ENCODE measurements at regions not wholly inside any gene's neighbourhood (a gene's known extent, or its start where the extent isn't known, plus 50 kb on each side); places are given as distances from the start of the nearest gene placed in this dataset.

DNA sequence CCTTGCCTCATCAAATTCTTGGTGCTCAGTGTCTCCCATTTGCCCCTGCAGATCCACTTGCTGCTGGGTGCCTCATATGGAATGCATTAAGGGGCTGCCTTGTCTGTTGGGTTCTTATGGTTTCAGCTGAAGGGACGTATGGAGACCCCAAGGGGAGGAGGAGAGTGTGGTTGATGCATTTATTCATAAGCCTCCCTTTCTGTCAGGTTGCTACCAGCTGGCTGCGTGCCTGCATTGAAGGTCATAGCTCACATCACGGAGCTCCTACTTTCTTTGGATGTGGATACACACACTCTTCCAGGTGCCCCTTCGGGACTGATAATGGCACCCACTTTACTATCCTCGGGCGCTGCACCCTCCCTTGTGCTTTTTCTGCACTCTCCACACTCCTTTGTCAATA is 377.9 kb downstream of the SLC4A3 start:
- no peak overlapping the region for H3K4me3 Mint-ChIP-seq (ENCODE audit: low read depth)

DNA sequence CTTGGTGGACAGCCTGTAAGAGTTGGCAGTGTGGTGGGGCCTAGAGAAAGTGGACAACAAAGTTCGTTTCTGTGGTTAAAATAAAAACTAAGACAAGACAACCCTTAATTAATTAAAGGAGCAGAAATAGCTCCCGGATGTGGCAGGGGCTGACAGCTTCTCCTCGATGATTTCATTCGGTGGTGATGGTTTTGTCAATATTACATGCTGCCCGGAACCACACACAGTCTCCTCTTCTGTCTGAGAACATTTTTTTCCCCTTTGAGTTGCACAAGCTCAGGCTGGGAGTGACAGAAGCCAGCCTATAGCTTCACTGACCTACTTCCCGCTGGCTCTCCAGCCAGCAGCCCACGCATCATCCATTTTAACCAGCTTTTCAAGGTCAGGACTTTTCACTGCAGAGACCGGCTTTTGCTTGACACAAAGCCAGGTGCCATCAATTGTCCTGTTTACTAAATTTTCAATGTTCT is 378.8 kb downstream of the SLC4A3 start:
- H3K9me3 Mint-ChIP-seq (ENCODE audit: low read depth), result no peaks in the 10 kb centered on the region
- H3K4me3 Mint-ChIP-seq (ENCODE audit: low read depth), result no peak overlapping the region
- peaks cover 9% of the 10 kb centered on the region for H3K27me3 Mint-ChIP-seq
- TF ChIP-seq, protein P1, sequence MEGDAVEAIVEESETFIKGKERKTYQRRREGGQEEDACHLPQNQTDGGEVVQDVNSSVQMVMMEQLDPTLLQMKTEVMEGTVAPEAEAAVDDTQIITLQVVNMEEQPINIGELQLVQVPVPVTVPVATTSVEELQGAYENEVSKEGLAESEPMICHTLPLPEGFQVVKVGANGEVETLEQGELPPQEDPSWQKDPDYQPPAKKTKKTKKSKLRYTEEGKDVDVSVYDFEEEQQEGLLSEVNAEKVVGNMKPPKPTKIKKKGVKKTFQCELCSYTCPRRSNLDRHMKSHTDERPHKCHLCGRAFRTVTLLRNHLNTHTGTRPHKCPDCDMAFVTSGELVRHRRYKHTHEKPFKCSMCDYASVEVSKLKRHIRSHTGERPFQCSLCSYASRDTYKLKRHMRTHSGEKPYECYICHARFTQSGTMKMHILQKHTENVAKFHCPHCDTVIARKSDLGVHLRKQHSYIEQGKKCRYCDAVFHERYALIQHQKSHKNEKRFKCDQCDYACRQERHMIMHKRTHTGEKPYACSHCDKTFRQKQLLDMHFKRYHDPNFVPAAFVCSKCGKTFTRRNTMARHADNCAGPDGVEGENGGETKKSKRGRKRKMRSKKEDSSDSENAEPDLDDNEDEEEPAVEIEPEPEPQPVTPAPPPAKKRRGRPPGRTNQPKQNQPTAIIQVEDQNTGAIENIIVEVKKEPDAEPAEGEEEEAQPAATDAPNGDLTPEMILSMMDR (IDR thresholded peaks at IDR 0.05; ENCODE audit: unreplicated experiment), result no peak
- H3K27ac Mint-ChIP-seq, result no peak overlapping the region
- DNase-seq (ENCODE audit: low spot score, unreplicated experiment), result no peak
- H3K36me3 Mint-ChIP-seq (ENCODE audit: insufficient read depth), result no peaks in the 10 kb centered on the region
- H3K4me1 Mint-ChIP-seq (ENCODE audit: low read depth), result no peaks in the 10 kb centered on the region

More for the DNA sequence above, 377.9 kb downstream of the SLC4A3 start:
- peaks cover 9% of the 10 kb centered on the region for H3K27me3 Mint-ChIP-seq
- no peak overlapping the region for H3K27ac Mint-ChIP-seq
- no peaks in the 10 kb centered on the region for H3K36me3 Mint-ChIP-seq (ENCODE audit: insufficient read depth)
- TF ChIP-seq, protein P1 (IDR thresholded peaks at IDR 0.05; ENCODE audit: unreplicated experiment), result no peak
- no peaks in the 10 kb centered on the region for H3K4me1 Mint-ChIP-seq (ENCODE audit: low read depth)
- DNase-seq (ENCODE audit: low spot score, unreplicated experiment), result no peak
- H3K9me3 Mint-ChIP-seq (ENCODE audit: low read depth), result no peaks in the 10 kb centered on the region

DNA sequence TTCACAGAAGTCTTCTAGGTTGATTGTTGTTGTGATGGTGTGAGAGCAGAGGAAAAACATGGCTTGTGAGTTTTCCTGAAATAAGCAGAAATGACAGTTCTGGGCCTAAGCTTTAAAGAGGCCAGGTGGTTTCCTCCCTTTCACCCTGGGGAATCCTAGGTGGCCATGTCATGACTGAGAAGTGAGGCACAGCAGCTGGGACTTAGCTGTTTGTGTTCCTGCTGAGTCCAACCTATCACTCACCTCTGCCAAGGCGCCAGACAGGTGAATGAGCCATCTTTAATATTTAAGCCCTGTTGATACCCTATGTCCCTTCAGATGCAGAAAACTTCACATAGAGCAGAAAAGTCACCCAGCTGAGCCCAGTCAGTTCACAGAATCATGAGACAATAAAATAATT is 384.4 kb downstream of the SLC4A3 start:
- H3K4me1 Mint-ChIP-seq (ENCODE audit: low read depth), result no peaks in the 10 kb centered on the region
- no peaks in the 10 kb centered on the region for H3K27me3 Mint-ChIP-seq
- no peaks in the 10 kb centered on the region for H3K9me3 Mint-ChIP-seq (ENCODE audit: low read depth)
- no peak overlapping the region for H3K4me3 Mint-ChIP-seq (ENCODE audit: low read depth)
- no peak for DNase-seq (ENCODE audit: low spot score, unreplicated experiment)
- TF ChIP-seq, protein P1 (IDR thresholded peaks at IDR 0.05; ENCODE audit: unreplicated experiment), result no peak
- H3K27ac Mint-ChIP-seq, result no peak overlapping the region
- no peaks in the 10 kb centered on the region for H3K36me3 Mint-ChIP-seq (ENCODE audit: insufficient read depth)

DNA sequence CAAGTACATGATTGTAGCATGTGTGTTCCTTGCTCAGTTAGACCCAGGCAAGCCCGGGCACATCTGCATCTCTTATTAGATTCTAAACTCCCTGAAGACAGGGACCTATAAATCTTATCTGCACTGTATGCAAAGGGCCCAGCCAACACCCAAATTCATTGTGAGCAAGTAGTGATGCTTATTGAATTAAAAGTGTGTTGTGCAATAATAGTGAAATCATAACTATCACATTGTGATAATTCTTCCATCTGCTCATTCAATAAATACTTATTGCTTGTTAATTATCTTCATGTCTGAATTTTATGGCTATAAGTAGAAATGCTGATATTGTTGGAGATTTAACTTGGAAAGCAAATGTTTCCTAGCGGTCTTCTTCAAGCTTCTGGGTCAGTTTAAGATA is 387.5 kb downstream of the SLC4A3 start:
- no peak overlapping the region for H3K27ac Mint-ChIP-seq
- H3K27me3 Mint-ChIP-seq, result no peaks in the 10 kb centered on the region
- H3K4me1 Mint-ChIP-seq (ENCODE audit: low read depth), result no peaks in the 10 kb centered on the region
- no peak for DNase-seq (ENCODE audit: low spot score, unreplicated experiment)
- no peaks in the 10 kb centered on the region for H3K36me3 Mint-ChIP-seq (ENCODE audit: insufficient read depth)
- H3K4me3 Mint-ChIP-seq (ENCODE audit: low read depth), result no peak overlapping the region
- TF ChIP-seq, protein P1 (IDR thresholded peaks at IDR 0.05; ENCODE audit: unreplicated experiment), result no peak
- no peaks in the 10 kb centered on the region for H3K9me3 Mint-ChIP-seq (ENCODE audit: low read depth)

DNA sequence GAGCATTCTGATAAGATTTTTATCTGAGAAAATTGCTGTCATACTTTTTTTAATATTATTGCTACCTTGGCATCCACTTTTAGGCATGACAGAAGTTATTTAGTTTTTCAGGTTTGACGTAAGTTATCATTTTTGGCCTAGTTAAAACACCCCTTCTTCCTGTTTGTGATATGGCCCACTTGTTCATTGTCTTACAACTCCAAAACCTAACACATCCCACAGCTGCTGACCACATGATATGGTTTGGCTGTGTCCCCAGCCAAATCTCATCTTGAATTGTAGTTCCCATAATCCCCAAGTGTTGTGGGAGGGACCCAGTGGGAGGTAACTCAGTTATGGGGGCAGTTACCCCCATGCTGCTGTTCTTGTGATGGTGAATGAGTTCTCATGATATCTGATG is 388.1 kb downstream of the SLC4A3 start:
- Mint-ChIP-seq H3K9me3 (ENCODE audit: low read depth) (no peaks in the 10 kb centered on the region), H3K27ac (no peak overlapping the region), H3K27me3 (no peaks in the 10 kb centered on the region), H3K4me3 (ENCODE audit: low read depth) (no peak overlapping the region), H3K4me1 (ENCODE audit: low read depth) (no peaks in the 10 kb centered on the region), H3K36me3 (ENCODE audit: insufficient read depth) (no peaks in the 10 kb centered on the region)
- TF ChIP-seq, protein P1 (IDR thresholded peaks at IDR 0.05; ENCODE audit: unreplicated experiment), result no peak
- DNase-seq (ENCODE audit: low spot score, unreplicated experiment), result no peak
